Liver (tissue), 8 donors: ENCODE measurements at regions not wholly inside any gene's neighbourhood (a gene's known extent, or its start where the extent isn't known, plus 50 kb on each side); places are given as distances from the start of the nearest gene placed in this dataset.

ENCODE experiments used
- DNase-seq: peaks from one replicate; pipeline ENCODE4 v3.0.0-alpha.2; 2017; ENCODE audit warnings: low spot score
- H3K27ac ChIP-seq, 2 donors: one replicate each; pipeline ENCODE4 v1.7.0; 2013; ENCODE audit warnings: inconsistent platforms in 2 of 2, low read length in 2 of 2, control low read depth in 1 of 2, low read depth in 1 of 2, mild to moderate bottlenecking in 1 of 2
- H3K27me3 ChIP-seq, 4 donors: one replicate each; pipeline versions ENCODE4 v1.6.1 to v1.7.0; 2013; ENCODE audit warnings: low read length in 3 of 4, inconsistent platforms in 1 of 4, mild to moderate bottlenecking in 1 of 4, moderate library complexity in 1 of 4; ENCODE audit not compliant: control insufficient read depth in 4 of 4, insufficient read depth in 4 of 4
- H3K36me3 ChIP-seq, 4 donors: one replicate each; pipeline versions ENCODE4 v1.6.1 to v1.7.0; 2013; ENCODE audit warnings: low read length in 3 of 4, mild to moderate bottlenecking in 3 of 4, low read depth in 1 of 4, moderate library complexity in 1 of 4; ENCODE audit not compliant: control insufficient read depth in 4 of 4, insufficient read depth in 3 of 4
- H3K4me1 ChIP-seq, 4 donors: one replicate each; pipeline versions ENCODE4 v1.6.1 to v1.7.0; 2013; ENCODE audit warnings: low read length in 3 of 4, mild to moderate bottlenecking in 3 of 4, moderate library complexity in 1 of 4; ENCODE audit not compliant: control insufficient read depth in 4 of 4, insufficient read depth in 4 of 4
- H3K4me3 ChIP-seq, 3 donors: one replicate each; pipeline versions ENCODE4 v1.6.1 to v1.7.0; 2013; ENCODE audit warnings: low read length in 3 of 3, control low read depth in 1 of 3, low read depth in 1 of 3, mild to moderate bottlenecking in 1 of 3
- H3K9ac ChIP-seq, 2 donors: one replicate each; pipeline ENCODE4 v1.7.0; 2013; ENCODE audit warnings: low read length in 2 of 2, mild to moderate bottlenecking in 2 of 2, moderate library complexity in 2 of 2, control low read depth in 1 of 2, low read depth in 1 of 2
- H3K9me3 ChIP-seq, 4 donors: one replicate each; pipeline versions ENCODE4 v1.6.1 to v1.7.0; 2013; ENCODE audit warnings: low read length in 3 of 4; ENCODE audit not compliant: control insufficient read depth in 4 of 4
- EGR1 ChIP-seq, 2 donors: IDR thresholded peaks; 2 replicates each; pipeline ENCODE4 v1.6.1; 2016 to 2018; ENCODE audit warnings: antibody characterized with exemption in 2 of 2, low read depth in 2 of 2
- FOXA1 ChIP-seq: IDR thresholded peaks from 2 replicates; pipeline ENCODE4 v1.6.1; 2016; ENCODE audit warnings: antibody characterized with exemption
- GABPA ChIP-seq, 2 donors: IDR thresholded peaks in 1 of 2; conservative IDR thresholded peaks in 1 of 2; 2 replicates each; pipeline ENCODE4 v1.6.1; 2016; ENCODE audit warnings: antibody characterized with exemption in 2 of 2, mild to moderate bottlenecking in 1 of 2, moderate library complexity in 1 of 2
- HNF4A ChIP-seq, 2 donors: conservative IDR thresholded peaks; 2 replicates each; pipeline ENCODE4 v1.6.1; 2016; ENCODE audit warnings: antibody characterized with exemption in 2 of 2, mild to moderate bottlenecking in 2 of 2
- HNF4G ChIP-seq: IDR thresholded peaks from 2 replicates; pipeline ENCODE4 v1.6.1; 2016; ENCODE audit warnings: antibody characterized with exemption
- JUND ChIP-seq, 2 donors: IDR thresholded peaks; 2 replicates each; pipeline ENCODE4 v1.6.1; 2016; ENCODE audit warnings: antibody characterized with exemption in 2 of 2
- NR2F2 ChIP-seq: IDR thresholded peaks from 2 replicates; pipeline ENCODE4 v1.6.1; 2016; ENCODE audit warnings: antibody characterized with exemption
- RAD21 ChIP-seq, 2 donors: IDR thresholded peaks; 2 replicates each; pipeline ENCODE4 v1.6.1; 2016; ENCODE audit warnings: antibody characterized with exemption in 2 of 2, mild to moderate bottlenecking in 2 of 2
- RXRA ChIP-seq, 2 donors: IDR thresholded peaks; 2 replicates each; pipeline ENCODE4 v1.6.1; 2017 to 2018; ENCODE audit warnings: antibody characterized with exemption in 2 of 2, mild to moderate bottlenecking in 1 of 2
- SP1 ChIP-seq: IDR thresholded peaks from 2 replicates; pipeline ENCODE4 v1.6.1; 2018; ENCODE audit warnings: antibody characterized with exemption, mild to moderate bottlenecking
- YY1 ChIP-seq: IDR thresholded peaks from 2 replicates; pipeline ENCODE4 v1.6.1; 2016; ENCODE audit warnings: antibody characterized with exemption, mild to moderate bottlenecking
- WGBS: extraction: QIAGEN DNeasy Blood & Tissue Kit; methylation state at CpG from one replicate; pipeline ENCODE4 v1.1.7; 2013; 5-methylcytosine and 5-hydroxymethylcytosine counted together
- TF ChIP-seq, protein P1 (sequence below): IDR thresholded peaks from 2 replicates; pipeline ENCODE4 v1.6.1; 2016; ENCODE audit warnings: antibody characterized with exemption
- TF ChIP-seq, protein P2 (sequence below): IDR thresholded peaks from 2 replicates; pipeline ENCODE4 v1.6.1; 2016; ENCODE audit warnings: antibody characterized with exemption
- TF ChIP-seq, protein P3 (sequence below): IDR thresholded peaks from 2 replicates; pipeline ENCODE4 v1.6.1; 2016; ENCODE audit warnings: antibody characterized with exemption, mild to moderate bottlenecking
- TF ChIP-seq, protein P4 (sequence below): fragments of 150-350 bp; IDR thresholded peaks from 2 replicates; pipeline ENCODE4 v1.5.1; 2017; ENCODE audit warnings: improper control_type of control experiment, low read depth, low read length; ENCODE audit not compliant: missing input control
- donor health status: healthy.
- donor health status: healthy.
- donor health status: healthy.
- donor health status: healthy.
- donor health status: healthy.

DNA sequence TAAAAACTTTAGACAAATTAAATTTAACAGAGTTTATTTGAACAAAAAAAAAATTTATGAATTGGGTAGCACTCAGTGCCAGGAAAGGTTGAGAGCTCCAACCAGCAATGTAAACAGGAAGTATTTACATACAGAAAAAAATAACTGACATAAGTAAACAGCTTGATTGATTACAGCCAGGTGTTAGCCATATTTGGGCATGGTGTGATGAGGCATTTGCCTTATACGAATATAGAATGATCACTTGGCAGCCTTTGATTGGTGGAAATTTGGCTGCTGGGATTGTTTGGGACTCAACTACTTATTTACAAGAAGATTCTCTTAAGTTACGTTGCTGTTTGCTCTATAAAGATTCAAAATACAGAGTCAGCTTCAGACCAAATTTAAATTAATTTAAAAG, 172.0 kb downstream of the ADAM29 start:
- no peak overlapping the region for H3K4me3 ChIP-seq
- H3K9ac ChIP-seq: no peak overlapping the region
- H3K9me3 ChIP-seq: peaks cover 0 to 6% (median 2%) of the 10 kb centered on the region in 4 donors
- WGBS: 53% methylated on average over 2 of the region's 2 CpGs
- no peaks in the 10 kb centered on the region for H3K4me1 ChIP-seq
- no peaks in the 10 kb centered on the region for H3K27me3 ChIP-seq
- no peak for DNase-seq
- no peak for TF ChIP-seq FOXA1
- TF ChIP-seq SP1: no peak
- no peak for TF ChIP-seq HNF4G
- TF ChIP-seq, protein P1, sequence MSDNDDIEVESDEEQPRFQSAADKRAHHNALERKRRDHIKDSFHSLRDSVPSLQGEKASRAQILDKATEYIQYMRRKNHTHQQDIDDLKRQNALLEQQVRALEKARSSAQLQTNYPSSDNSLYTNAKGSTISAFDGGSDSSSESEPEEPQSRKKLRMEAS: no peak
- no peak for TF ChIP-seq HNF4A (conservative IDR thresholded peaks at IDR 0.05)
- TF ChIP-seq JUND (IDR thresholded peaks at IDR 0.05): no peak
- TF ChIP-seq EGR1 (IDR thresholded peaks at IDR 0.05; ENCODE audit: low read depth in 2 of 2): no peak
- no peak for TF ChIP-seq RAD21 (IDR thresholded peaks at IDR 0.05)
- TF ChIP-seq, protein P2, sequence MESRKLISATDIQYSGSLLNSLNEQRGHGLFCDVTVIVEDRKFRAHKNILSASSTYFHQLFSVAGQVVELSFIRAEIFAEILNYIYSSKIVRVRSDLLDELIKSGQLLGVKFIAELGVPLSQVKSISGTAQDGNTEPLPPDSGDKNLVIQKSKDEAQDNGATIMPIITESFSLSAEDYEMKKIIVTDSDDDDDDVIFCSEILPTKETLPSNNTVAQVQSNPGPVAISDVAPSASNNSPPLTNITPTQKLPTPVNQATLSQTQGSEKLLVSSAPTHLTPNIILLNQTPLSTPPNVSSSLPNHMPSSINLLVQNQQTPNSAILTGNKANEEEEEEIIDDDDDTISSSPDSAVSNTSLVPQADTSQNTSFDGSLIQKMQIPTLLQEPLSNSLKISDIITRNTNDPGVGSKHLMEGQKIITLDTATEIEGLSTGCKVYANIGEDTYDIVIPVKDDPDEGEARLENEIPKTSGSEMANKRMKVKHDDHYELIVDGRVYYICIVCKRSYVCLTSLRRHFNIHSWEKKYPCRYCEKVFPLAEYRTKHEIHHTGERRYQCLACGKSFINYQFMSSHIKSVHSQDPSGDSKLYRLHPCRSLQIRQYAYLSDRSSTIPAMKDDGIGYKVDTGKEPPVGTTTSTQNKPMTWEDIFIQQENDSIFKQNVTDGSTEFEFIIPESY: no peak
- TF ChIP-seq RXRA (IDR thresholded peaks at IDR 0.05): no peak
- no peak for TF ChIP-seq GABPA (IDR thresholded peaks at IDR 0.05 in 1 of 2, conservative IDR thresholded peaks at IDR 0.05 in 1 of 2)
- no peak for TF ChIP-seq YY1
- TF ChIP-seq, protein P3, sequence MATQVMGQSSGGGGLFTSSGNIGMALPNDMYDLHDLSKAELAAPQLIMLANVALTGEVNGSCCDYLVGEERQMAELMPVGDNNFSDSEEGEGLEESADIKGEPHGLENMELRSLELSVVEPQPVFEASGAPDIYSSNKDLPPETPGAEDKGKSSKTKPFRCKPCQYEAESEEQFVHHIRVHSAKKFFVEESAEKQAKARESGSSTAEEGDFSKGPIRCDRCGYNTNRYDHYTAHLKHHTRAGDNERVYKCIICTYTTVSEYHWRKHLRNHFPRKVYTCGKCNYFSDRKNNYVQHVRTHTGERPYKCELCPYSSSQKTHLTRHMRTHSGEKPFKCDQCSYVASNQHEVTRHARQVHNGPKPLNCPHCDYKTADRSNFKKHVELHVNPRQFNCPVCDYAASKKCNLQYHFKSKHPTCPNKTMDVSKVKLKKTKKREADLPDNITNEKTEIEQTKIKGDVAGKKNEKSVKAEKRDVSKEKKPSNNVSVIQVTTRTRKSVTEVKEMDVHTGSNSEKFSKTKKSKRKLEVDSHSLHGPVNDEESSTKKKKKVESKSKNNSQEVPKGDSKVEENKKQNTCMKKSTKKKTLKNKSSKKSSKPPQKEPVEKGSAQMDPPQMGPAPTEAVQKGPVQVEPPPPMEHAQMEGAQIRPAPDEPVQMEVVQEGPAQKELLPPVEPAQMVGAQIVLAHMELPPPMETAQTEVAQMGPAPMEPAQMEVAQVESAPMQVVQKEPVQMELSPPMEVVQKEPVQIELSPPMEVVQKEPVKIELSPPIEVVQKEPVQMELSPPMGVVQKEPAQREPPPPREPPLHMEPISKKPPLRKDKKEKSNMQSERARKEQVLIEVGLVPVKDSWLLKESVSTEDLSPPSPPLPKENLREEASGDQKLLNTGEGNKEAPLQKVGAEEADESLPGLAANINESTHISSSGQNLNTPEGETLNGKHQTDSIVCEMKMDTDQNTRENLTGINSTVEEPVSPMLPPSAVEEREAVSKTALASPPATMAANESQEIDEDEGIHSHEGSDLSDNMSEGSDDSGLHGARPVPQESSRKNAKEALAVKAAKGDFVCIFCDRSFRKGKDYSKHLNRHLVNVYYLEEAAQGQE: no peak
- H3K36me3 ChIP-seq: no peaks in the 10 kb centered on the region
- no peak overlapping the region for H3K27ac ChIP-seq

DNA sequence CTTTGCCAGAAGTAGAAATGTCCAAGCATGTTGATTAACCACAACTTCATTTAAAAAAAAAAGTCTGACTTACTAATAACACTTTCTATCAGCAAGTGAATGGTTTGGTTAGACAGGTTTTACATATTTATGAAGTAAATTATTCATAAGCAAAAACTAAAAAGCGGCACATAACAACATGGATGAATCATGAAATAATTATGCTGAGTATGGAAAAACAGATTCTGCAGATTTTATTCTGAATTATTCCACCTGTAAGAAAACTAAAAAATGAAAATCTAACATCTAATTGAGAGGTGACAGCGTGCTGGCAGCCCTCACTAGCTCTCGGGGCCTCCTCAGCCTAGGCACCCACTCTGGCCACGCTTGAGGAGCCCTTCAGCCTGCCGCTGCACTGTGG, 173.5 kb downstream of the ADAM29 start:
- no peak for DNase-seq
- H3K27ac ChIP-seq: no peak overlapping the region
- H3K9me3 ChIP-seq: peaks cover 0 to 7% (median 1%) of the 10 kb centered on the region in 4 donors
- WGBS: 71% methylated on average over 5 of the region's 5 CpGs
- H3K27me3 ChIP-seq: no peaks in the 10 kb centered on the region
- no peak overlapping the region for H3K4me3 ChIP-seq
- no peak overlapping the region for H3K9ac ChIP-seq
- no peaks in the 10 kb centered on the region for H3K4me1 ChIP-seq
- H3K36me3 ChIP-seq: no peaks in the 10 kb centered on the region
- TF ChIP-seq, protein P4, sequence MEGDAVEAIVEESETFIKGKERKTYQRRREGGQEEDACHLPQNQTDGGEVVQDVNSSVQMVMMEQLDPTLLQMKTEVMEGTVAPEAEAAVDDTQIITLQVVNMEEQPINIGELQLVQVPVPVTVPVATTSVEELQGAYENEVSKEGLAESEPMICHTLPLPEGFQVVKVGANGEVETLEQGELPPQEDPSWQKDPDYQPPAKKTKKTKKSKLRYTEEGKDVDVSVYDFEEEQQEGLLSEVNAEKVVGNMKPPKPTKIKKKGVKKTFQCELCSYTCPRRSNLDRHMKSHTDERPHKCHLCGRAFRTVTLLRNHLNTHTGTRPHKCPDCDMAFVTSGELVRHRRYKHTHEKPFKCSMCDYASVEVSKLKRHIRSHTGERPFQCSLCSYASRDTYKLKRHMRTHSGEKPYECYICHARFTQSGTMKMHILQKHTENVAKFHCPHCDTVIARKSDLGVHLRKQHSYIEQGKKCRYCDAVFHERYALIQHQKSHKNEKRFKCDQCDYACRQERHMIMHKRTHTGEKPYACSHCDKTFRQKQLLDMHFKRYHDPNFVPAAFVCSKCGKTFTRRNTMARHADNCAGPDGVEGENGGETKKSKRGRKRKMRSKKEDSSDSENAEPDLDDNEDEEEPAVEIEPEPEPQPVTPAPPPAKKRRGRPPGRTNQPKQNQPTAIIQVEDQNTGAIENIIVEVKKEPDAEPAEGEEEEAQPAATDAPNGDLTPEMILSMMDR: no peak
- no peak for TF ChIP-seq GABPA (IDR thresholded peaks at IDR 0.05 in 1 of 2, conservative IDR thresholded peaks at IDR 0.05 in 1 of 2)
- TF ChIP-seq NR2F2: no peak
- TF ChIP-seq RXRA (IDR thresholded peaks at IDR 0.05): no peak
- TF ChIP-seq HNF4A (conservative IDR thresholded peaks at IDR 0.05): no peak
- TF ChIP-seq, protein P2: no peak
- TF ChIP-seq JUND (IDR thresholded peaks at IDR 0.05): no peak
- no peak for TF ChIP-seq HNF4G
- TF ChIP-seq YY1: no peak
